Glomerular endothelial cell (primary cell): ENCODE measurements at regions not wholly inside any gene's neighbourhood (a gene's known extent, or its start where the extent isn't known, plus 50 kb on each side); places are given as distances from the start of the nearest gene placed in this dataset.

ENCODE experiments used
- DNase-seq: peaks from one replicate; pipeline ENCODE4 v3.0.0-alpha.2; 2011; ENCODE audit warnings: low read depth, low spot score; ENCODE audit errors: extremely low read depth

- no peak for DNase-seq
These were observed 120.1 kb upstream of the MAX start for GRCh38 chr14:65222440-65222858.

GRCh38 chr14:65223636-65224035, 121.3 kb upstream of the MAX start:
- no peak for DNase-seq

GRCh38 chr14:65224799-65225198, 122.5 kb upstream of the MAX start:
- DNase-seq: no peak

- no peak for DNase-seq
These were observed 123.2 kb upstream of the MAX start for GRCh38 chr14:65225299-65226159.

DNA sequence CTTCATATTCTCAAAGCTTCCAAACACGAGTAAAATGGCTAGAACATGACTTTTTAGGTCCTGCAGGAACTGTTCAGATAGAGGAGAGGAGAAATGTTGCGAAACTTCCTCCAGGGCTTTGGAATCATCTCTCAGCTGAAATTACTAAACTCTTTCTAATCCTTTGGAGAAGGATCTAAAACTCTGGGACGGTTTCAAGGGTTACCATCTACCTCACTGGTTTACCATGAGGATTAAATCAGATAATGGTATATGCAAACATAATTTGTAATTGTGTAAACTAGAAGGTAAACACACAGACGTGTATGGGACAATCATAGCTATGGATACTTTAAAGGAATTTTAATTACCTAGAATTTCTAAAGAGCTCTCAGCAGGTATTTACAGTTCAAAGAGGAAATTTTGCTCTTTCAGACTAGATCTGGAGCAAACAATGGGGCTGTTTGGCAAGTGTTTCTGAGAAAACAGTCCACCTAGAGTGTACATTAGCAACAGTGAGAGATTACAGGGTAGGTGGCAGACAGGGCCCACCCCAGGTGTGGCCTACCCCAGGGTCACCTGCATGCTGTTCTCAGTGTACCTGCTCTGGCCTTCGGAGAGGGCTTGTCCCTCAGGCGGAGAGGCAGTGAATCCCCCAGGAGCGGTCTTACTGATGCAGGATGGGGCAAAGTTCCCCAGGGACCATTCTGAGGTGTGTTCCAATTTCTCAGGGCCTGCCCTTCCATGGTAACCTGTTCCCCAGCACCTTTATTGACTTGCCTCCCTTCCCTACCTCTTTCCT, 124.7 kb upstream of the MAX start:
- no peak for DNase-seq

- DNase-seq: no peak
These were observed 126.1 kb upstream of the MAX start for GRCh38 chr14:65228436-65228835.

GRCh38 chr14:65228956-65229747, 126.8 kb upstream of the MAX start:
- DNase-seq: no peak

DNA sequence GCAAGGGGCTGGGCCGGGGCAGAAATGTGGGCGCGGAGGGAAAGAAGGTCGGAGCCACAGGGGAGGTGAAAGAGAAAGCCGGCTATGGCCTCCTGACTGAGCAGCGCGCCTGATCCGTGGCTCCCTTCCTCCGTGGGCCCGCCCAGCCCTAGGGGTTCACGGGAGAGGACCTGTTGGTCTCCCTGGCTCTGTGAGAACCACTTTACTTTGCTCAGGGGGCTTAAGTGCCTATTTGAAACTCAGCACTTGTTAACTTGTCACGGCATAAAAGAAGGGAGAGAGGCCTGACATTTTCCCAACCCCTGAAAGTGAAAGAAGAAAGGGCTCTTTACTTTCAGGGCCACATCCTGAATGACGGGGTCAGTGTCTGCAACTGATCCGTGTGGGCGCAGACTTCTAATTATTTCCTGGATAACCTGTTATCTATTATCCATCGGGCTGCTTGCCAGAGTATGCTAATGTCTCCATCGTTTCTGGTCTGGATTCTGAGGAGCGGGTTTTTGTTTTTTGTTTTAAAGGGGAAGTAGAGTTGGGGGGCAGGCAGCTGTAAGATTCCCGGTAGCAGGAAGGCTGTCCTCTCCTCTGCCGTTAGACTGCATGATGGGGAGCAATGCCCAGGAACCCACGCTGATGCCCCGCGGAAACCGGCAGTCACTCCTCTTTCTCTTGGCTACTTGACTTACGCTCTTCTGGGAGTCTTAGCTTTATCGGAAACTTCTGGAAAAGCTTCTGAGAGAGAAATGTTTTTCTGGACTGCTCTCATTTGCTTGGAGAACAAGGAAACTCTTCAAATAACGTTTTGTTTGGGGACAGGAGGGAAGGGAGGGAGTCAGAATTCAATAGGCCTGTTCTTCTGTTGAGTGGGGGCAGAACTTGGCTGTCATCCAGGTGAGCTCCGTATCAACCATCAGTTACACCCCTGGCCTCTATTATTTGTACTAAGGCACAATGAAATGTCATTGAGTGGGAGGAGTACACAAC, 127.7 kb upstream of the MAX start:
- no peak for DNase-seq

DNA sequence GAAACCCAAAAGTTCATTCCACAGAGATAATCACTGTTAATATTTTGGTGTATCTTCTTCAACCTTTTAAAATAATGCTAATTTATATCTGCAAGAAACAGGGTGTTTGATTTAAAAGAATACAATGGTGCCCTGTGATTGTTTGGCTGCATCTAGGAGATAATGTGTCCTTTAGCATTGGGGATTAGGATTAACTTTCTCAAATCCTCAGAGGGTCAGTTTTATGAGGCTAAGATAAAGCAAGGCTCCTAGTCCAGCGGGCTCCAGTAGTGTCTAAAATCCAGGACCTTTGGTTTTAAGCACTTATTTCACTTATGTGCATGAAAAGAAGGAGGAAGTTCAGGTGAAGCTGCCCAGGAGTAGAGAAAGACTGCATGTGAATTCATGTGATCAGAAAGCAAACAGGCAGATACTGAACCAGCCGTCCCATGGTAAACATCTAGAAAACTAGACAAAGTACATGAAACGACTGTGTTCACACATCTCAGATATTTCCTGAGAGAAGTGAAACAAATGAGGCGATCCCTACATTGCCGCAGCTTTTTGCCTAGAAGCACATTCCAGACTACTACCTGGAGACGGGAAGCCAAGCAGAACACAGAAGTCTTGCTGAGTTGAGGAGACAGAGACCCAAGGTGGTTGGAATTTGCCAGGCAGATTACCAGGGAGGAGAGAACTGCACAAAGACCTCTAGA, 129.1 kb upstream of the MAX start:
- DNase-seq: no peak

- DNase-seq: no peak
These were observed 132.5 kb upstream of the MAX start for GRCh38 chr14:65234752-65235361.

DNA sequence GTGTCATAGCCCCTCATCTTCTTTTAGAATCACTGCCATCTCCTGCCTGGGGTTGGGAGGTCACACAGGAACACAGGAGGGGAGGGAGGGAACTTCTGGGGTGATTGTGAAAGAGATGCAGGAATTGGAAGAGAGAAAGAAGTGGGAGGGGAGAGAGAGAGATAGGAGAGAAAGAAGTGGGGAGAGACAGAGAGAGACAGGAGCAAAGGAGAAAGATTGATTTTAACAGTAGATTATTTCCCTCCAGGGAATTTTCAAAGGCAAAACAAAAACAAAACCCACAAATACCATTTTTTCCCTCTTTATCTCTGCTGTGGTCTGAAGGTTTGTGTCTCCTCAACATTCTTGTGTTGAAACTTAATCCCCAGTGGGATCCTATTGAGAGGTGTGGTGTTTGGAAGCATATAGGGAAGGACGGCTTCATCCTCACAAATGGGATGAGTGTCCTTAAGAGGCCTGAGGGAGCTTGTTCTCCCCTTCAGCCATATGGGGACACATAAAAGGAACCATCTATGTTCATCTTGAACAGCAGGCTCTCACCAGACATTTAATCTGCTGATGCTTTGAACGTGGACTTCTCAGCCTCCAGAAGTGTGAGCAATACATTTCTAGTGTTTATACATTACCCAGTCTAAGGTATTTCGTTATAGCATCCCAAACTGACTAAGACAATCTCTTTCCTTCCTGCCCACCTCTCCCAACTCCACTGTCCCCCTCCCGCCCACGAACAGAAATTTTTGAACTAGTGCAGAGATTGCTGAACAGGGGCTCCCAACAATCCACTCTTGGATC, 134.9 kb upstream of the MAX start:
- no peak for DNase-seq

GRCh38 chr14:65237941-65238340, 135.6 kb upstream of the MAX start:
- no peak for DNase-seq

DNA sequence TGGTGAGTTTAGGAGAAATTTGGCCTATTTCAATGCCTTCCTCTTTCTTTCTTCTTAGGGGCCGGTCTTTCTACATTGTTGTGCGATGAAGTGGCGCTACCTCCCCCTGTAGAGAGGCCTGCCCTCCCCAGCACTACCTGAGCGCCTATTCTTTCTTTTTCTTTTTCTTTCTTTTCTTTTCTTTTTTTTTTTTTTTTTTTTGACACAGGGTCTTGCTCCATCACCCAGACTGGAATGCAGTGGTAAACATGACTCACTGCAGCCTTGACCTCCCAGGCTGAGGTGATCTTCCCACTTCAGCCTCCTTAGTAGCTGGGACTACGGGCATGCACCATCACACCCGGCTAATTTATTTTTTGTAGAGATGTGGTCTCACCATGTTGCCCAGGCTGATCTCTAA, 136.1 kb upstream of the MAX start:
- no peak for DNase-seq

DNA sequence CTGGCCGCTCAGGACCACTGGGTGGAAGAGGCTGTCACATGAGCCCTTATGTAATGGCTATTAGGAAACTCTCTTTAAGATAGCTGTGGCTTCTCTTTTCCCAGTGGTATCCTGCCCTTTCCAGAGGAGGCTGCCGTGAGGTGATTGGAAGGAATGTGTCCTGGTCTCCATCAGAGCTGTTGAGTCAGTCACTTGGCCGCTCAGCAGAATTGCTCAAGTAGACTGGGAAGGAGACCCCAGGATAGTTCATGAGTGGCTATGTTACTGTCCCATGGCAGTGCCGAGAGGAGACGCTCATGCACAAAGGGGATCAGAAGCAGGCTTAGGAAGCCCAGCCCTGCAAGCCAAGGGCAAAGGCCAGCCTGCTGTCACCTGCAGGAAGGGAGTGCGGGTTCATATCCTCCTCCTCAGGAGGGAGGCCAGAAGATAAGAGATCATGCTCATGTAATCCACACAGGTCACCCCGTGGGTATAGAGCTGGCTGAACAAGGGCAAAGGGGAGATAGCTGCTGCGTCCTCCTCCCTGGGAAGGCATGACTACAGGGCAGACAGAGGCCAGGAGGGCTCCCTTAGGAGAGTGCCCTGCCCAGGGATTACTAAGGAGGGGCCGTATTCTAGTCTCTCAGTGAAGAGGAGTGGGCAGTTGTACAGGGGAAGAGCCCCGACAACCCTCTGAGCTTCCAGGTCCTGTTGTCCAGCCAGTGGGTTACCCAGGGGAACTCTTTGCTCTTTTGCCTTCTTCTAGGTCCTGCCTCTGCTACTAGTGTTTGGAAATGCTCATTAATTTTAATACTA, 137.0 kb upstream of the MAX start:
- no peak for DNase-seq

- no peak for DNase-seq
These were observed 137.6 kb upstream of the MAX start for GRCh38 chr14:65239938-65240296.

DNA sequence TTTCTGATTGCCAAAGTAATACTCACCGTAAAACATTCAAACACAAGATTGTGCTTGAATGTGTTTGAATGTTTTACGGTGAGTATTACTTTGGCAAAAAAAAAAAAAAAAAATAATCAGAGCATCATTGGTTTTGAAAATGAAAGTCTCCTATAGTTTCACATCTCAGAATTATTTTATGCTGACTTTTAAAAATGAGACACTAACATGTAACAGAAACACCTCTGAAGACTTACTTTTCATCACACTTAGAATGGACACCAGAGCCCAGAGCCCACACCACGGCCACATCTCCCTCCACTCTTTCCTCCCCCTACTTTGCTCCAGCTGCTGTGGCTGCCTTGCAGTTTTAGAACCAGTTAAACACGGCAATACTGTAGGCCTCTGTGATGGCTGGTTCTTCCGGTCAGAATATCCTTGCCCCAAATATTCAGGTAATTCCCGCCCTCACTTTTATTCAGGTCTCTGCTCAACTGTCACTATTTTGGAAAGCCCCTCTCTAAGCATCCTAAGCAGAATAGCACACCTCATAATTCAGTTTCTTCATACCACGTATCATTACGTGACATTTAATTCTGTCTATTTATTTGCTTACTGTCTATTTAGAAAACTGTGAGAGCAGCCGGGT, 138.9 kb upstream of the MAX start:
- DNase-seq: no peak

DNA sequence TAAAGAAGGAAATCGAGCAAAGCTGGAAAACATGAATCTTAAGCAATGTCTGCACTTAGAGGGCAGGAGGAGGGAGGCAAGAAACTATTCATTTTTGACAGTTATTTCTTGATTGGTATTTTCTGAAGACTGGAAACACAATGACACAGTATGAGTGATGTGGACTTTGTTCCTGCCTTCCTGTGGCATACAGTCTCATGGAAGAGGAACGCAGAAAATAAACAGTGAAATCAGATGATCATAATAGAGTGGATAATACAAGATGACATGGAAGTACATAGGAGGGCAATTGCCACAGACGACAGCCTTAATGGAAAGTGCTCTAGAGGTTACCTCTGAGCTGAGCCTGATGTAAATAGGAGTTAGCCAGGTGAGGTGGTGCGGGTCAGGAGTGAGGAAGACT, 140.4 kb upstream of the MAX start:
- no peak for DNase-seq
